ENCODE measurements at regions not wholly inside any gene's neighbourhood (a gene's known extent, or its start where the extent isn't known, plus 50 kb on each side); places are given as distances from the start of the nearest gene placed in this dataset.

GRCh38 chr1:196071447-196071846, 536.8 kb downstream of the KCNT2 start:
- DNase-seq (ENCODE audit: low read depth) = no peak
- TF ChIP-seq CTCF (IDR thresholded peaks at IDR 0.05; ENCODE audit: insufficient read depth, low read depth, low read length) = no peak
- no peak overlapping the region for H3K4me3 ChIP-seq (ENCODE audit: low read depth, low read length)

GRCh38 chr1:196070940-196071339, 537.3 kb downstream of the KCNT2 start:
- H3K4me3 ChIP-seq (ENCODE audit: low read depth, low read length) = no peak overlapping the region
- no peak for DNase-seq (ENCODE audit: low read depth)
- no peak for TF ChIP-seq CTCF (IDR thresholded peaks at IDR 0.05; ENCODE audit: insufficient read depth, low read depth, low read length)

- no peak for DNase-seq (ENCODE audit: low read depth)
- TF ChIP-seq CTCF (IDR thresholded peaks at IDR 0.05; ENCODE audit: insufficient read depth, low read depth, low read length) = no peak
- H3K4me3 ChIP-seq (ENCODE audit: low read depth, low read length) = no peak overlapping the region
These were observed 544.3 kb downstream of the KCNT2 start for GRCh38 chr1:196063952-196064351.

- no peak for DNase-seq (ENCODE audit: low read depth)
- no peak for TF ChIP-seq CTCF (IDR thresholded peaks at IDR 0.05; ENCODE audit: insufficient read depth, low read depth, low read length)
These were observed 544.9 kb downstream of the KCNT2 start for GRCh38 chr1:196063294-196063693.

GRCh38 chr1:196060539-196060938, 547.7 kb downstream of the KCNT2 start:
- no peak for TF ChIP-seq CTCF (IDR thresholded peaks at IDR 0.05; ENCODE audit: insufficient read depth, low read depth, low read length)
- no peak for DNase-seq (ENCODE audit: low read depth)
- no peak overlapping the region for H3K4me3 ChIP-seq (ENCODE audit: low read depth, low read length)

More at GRCh38 chr1:196063294-196063693, 544.9 kb downstream of the KCNT2 start:
- no peak overlapping the region for H3K4me3 ChIP-seq (ENCODE audit: low read depth, low read length)

- no peak overlapping the region for H3K4me3 ChIP-seq (ENCODE audit: low read depth, low read length)
- no peak for TF ChIP-seq CTCF (IDR thresholded peaks at IDR 0.05; ENCODE audit: insufficient read depth, low read depth, low read length)
- no peak for DNase-seq (ENCODE audit: low read depth)
These were observed 549.0 kb downstream of the KCNT2 start for GRCh38 chr1:196059210-196059609.

GRCh38 chr1:196056966-196057365, 551.3 kb downstream of the KCNT2 start:
- H3K4me3 ChIP-seq (ENCODE audit: low read depth, low read length) = no peak overlapping the region
- TF ChIP-seq CTCF (IDR thresholded peaks at IDR 0.05; ENCODE audit: insufficient read depth, low read depth, low read length) = no peak
- DNase-seq (ENCODE audit: low read depth) = no peak

All from fibroblast of villous mesenchyme (primary cell).